Hepatocyte (in vitro differentiated cells): ENCODE measurements at regions not wholly inside any gene's neighbourhood (a gene's known extent, or its start where the extent isn't known, plus 50 kb on each side); places are given as distances from the start of the nearest gene placed in this dataset.

Experiments
- DNase-seq: peaks from one replicate; pipeline ENCODE4 v3.0.0-alpha.2; 2016; ENCODE audit warnings: low spot score
- H2AFZ ChIP-seq: fragments of 200-600 bp; sonication (generic); 2 replicates; pipeline ENCODE4 v1.6.0; 2016; ENCODE audit warnings: antibody characterized with exemption, mild to moderate bottlenecking
- H3K27ac ChIP-seq: fragments of 200-600 bp; sonication (generic); 2 replicates; pipeline ENCODE4 v1.5.1; 2016; ENCODE audit warnings: mild to moderate bottlenecking
- H3K27me3 ChIP-seq: fragments of 200-600 bp; sonication (generic); 2 replicates; pipeline ENCODE4 v1.6.1; 2016
- H3K36me3 ChIP-seq: fragments of 200-600 bp; sonication (generic); replicated peaks from 2 replicates; pipeline ENCODE4 v1.5.1; 2016; ENCODE audit warnings: low read depth; ENCODE audit not compliant: insufficient read depth
- H3K4me1 ChIP-seq: fragments of 200-600 bp; sonication (generic); 2 replicates; pipeline ENCODE4 v1.5.1; 2016; ENCODE audit warnings: mild to moderate bottlenecking, moderate library complexity; ENCODE audit not compliant: insufficient read depth
- H3K4me2 ChIP-seq: fragments of 200-600 bp; sonication (generic); 2 replicates; pipeline ENCODE4 v1.6.0; 2016
- H3K4me3 ChIP-seq: fragments of 200-600 bp; sonication (generic); 2 replicates; pipeline ENCODE4 v1.5.1; 2016; ENCODE audit warnings: mild to moderate bottlenecking
- H3K79me2 ChIP-seq: fragments of 200-600 bp; sonication (generic); 2 replicates; pipeline ENCODE4 v1.6.0; 2017; ENCODE audit warnings: mild to moderate bottlenecking
- H3K9me2 ChIP-seq: fragments of 200-600 bp; sonication (generic); replicated peaks from 2 replicates; pipeline ENCODE4 v1.6.0; 2017; ENCODE audit warnings: mild to moderate bottlenecking; ENCODE audit not compliant: insufficient read depth
- H3K9me3 ChIP-seq: fragments of 200-600 bp; sonication (generic); 2 replicates; pipeline ENCODE4 v1.5.1; 2016; ENCODE audit warnings: low read depth, mild to moderate bottlenecking
- H4K20me1 ChIP-seq: fragments of 200-600 bp; sonication (generic); 2 replicates; pipeline ENCODE4 v1.6.0; 2016; ENCODE audit warnings: mild to moderate bottlenecking; ENCODE audit not compliant: insufficient read depth, poor library complexity, severe bottlenecking
- CTCF ChIP-seq: fragments of 200-600 bp; sonication (generic); IDR thresholded peaks from 2 replicates; pipeline ENCODE4 v1.5.1; 2016; ENCODE audit warnings: antibody characterized with exemption, mild to moderate bottlenecking; ENCODE audit not compliant: poor library complexity
- EZH2 ChIP-seq: fragments of 200-600 bp; sonication (generic); IDR thresholded peaks from 2 replicates; pipeline ENCODE4 v1.6.1; 2016; ENCODE audit warnings: antibody characterized with exemption, mild to moderate bottlenecking, borderline replicate concordance
- EZH2phosphoT487 ChIP-seq: fragments of 200-600 bp; sonication (generic); IDR thresholded peaks from one replicate; pipeline ENCODE4 v1.6.1; 2018; ENCODE audit warnings: antibody characterized with exemption, mild to moderate bottlenecking, low read depth, moderate library complexity; ENCODE audit not compliant: unreplicated experiment, severe bottlenecking
- WGBS: methylation state at CpG from one replicate; pipeline ENCODE4 v1.1.6; 2016; ENCODE audit warnings: low lambda C conversion rate; ENCODE audit errors: missing lambda C conversion rate; 5-methylcytosine and 5-hydroxymethylcytosine counted together

DNA sequence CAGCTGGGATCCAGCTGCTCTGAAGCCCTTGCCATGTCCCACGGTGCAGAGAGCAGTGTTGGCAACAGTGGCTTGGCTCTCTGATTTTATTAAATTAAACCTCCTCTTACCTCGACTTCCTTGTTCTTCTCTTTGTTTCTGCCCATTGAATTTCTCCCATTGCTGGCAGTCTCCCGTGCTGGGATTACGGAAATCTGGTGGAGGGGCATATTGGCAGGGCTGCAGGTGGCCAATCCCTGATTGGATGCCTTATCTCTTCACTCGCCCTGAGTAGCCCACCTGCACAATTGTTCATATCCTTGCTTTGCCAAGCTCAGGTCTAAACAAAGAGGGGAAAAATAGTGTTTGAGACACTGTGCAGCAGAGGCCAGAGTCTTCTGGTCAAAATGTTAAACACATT, 493.9 kb downstream of the TMA16 start:
- Histone ChIP-seq H3K27me3 (no peaks in the 10 kb centered on the region), H3K79me2 (no peaks in the 10 kb centered on the region), H3K4me1 (peaks cover 3% of the 10 kb centered on the region), H3K36me3 (no peaks in the 10 kb centered on the region), H3K4me3 (no peak overlapping the region), H3K4me2 (no peak overlapping the region), H3K9me3 (no peaks in the 10 kb centered on the region), H4K20me1 (no peaks in the 10 kb centered on the region), H3K27ac (no peak overlapping the region), H3K9me2 (no peaks in the 10 kb centered on the region), H2AFZ (no peak overlapping the region)
- WGBS, result 83% methylated on average over 5 of the region's 5 CpGs
- no peak for TF ChIP-seq EZH2
- no peak for DNase-seq

- peak overlapping the region; percentile 6 for H2AFZ ChIP-seq
- H3K27me3 ChIP-seq, result no peaks in the 10 kb centered on the region
- H4K20me1 ChIP-seq, result no peaks in the 10 kb centered on the region
- H3K9me3 ChIP-seq, result no peaks in the 10 kb centered on the region
- 35% methylated on average over 6 of the region's 6 CpGs for WGBS
- no peak overlapping the region for H3K27ac ChIP-seq
- H3K4me1 ChIP-seq, result peaks cover 3% of the 10 kb centered on the region
- H3K4me2 ChIP-seq, result no peak overlapping the region
- TF ChIP-seq EZH2 (no peak), EZH2phosphoT487 (no peak), CTCF (no peak)
- no peaks in the 10 kb centered on the region for H3K79me2 ChIP-seq
- H3K36me3 ChIP-seq, result no peaks in the 10 kb centered on the region
- no peak overlapping the region for H3K4me3 ChIP-seq
- no peaks in the 10 kb centered on the region for H3K9me2 ChIP-seq
- DNase-seq, result no peak
Measured at GRCh38 chr4:163988865-163989264, 494.4 kb downstream of the TMA16 start.

DNA sequence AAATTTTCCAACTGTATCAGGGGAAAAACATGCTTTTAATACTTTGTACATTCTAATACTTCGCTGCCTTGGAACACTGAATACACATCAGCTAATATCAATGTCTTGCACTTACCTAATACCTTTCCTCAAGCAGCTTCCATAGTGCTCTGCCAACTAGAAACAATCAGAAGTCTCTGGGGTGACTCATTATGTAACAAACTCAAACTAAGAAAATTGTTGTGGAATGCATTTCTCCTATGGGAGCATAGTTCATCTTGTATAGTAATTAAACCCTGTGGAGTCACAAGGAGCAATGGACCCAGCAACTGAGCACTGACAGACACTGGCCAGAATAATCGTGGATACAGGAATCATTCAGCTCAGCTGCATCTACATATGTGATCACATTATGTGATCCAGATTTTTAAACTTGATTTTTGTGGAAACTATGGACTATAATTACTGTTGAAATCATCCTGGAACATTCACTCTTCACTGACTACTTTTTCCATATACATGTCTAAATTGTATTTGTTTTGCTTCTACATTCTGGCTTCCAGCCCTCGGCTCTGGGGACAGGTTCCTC, 496.9 kb downstream of the TMA16 start:
- Histone ChIP-seq H2AFZ (no peak overlapping the region), H3K4me2 (no peak overlapping the region), H3K79me2 (no peaks in the 10 kb centered on the region), H3K36me3 (no peaks in the 10 kb centered on the region), H3K9me2 (no peaks in the 10 kb centered on the region), H3K4me3 (no peak overlapping the region), H4K20me1 (no peaks in the 10 kb centered on the region), H3K27me3 (no peaks in the 10 kb centered on the region), H3K9me3 (no peaks in the 10 kb centered on the region), H3K4me1 (peaks cover 3% of the 10 kb centered on the region), H3K27ac (no peak overlapping the region)
- TF ChIP-seq EZH2phosphoT487 (no peak), CTCF (no peak), EZH2 (no peak)
- peak; percentile 9 for DNase-seq
- WGBS, result 77% methylated on average over 3 of the region's 3 CpGs

DNA sequence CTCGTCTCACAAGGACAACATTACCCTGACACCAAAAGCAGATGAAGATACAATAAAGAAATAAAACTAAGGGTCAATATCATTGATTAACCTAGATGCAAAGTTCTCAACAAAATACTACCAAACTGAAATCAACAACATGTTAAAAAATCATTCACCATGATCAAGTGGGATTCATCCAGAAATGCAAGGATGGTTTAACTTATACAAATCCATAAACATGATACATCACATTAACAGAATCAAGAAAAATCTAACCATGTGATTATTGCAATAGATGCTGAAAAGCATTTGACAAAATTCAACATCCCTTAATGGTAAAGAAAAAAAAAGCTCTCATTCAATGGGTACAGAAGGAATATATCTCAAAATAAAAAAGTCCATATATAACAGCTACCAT, 514.9 kb downstream of the TMA16 start:
- Histone ChIP-seq H3K4me3 (no peak overlapping the region), H3K9me3 (no peaks in the 10 kb centered on the region), H3K27me3 (no peaks in the 10 kb centered on the region), H3K4me2 (no peak overlapping the region), H2AFZ (no peak overlapping the region), H3K79me2 (no peaks in the 10 kb centered on the region), H3K4me1 (no peaks in the 10 kb centered on the region), H4K20me1 (no peaks in the 10 kb centered on the region), H3K27ac (no peak overlapping the region), H3K9me2 (no peaks in the 10 kb centered on the region), H3K36me3 (no peaks in the 10 kb centered on the region)
- DNase-seq, result no peak
- no peak for TF ChIP-seq CTCF
- TF ChIP-seq EZH2phosphoT487, result no peak
- TF ChIP-seq EZH2, result no peak
- 90% methylated on average over 1 of the region's 1 CpG for WGBS
